Neuronal stem cell (in vitro differentiated cells): ENCODE measurements at regions not wholly inside any gene's neighbourhood (a gene's known extent, or its start where the extent isn't known, plus 50 kb on each side); places are given as distances from the start of the nearest gene placed in this dataset.

Experiments used
- DNase-seq: peaks from one replicate; pipeline ENCODE4 v3.0.0-alpha.2; 2013; ENCODE audit warnings: low spot score
- H2AFZ ChIP-seq: one replicate; pipeline ENCODE4 v1.6.1; 2013; ENCODE audit warnings: mild to moderate bottlenecking, low read length, inconsistent platforms
- H2AK5ac ChIP-seq: 2 replicates; pipeline ENCODE4 v1.6.1; 2013; ENCODE audit warnings: low read depth, mild to moderate bottlenecking, inconsistent platforms, low read length, moderate library complexity, mixed read lengths
- H2BK120ac ChIP-seq: 2 replicates; pipeline ENCODE4 v1.6.1; 2013; ENCODE audit warnings: low read depth, mild to moderate bottlenecking, inconsistent platforms, low read length, moderate library complexity, mixed read lengths
- H2BK12ac ChIP-seq: one replicate; pipeline ENCODE4 v1.6.1; 2013; ENCODE audit warnings: low read length, inconsistent platforms
- H2BK15ac ChIP-seq: 2 replicates; pipeline ENCODE4 v1.6.1; 2013; ENCODE audit warnings: mild to moderate bottlenecking, low read length, inconsistent platforms, mixed read lengths
- H2BK5ac ChIP-seq: one replicate; pipeline ENCODE4 v1.6.1; 2013; ENCODE audit warnings: inconsistent platforms, mild to moderate bottlenecking, low read length, moderate library complexity
- H3K14ac ChIP-seq: one replicate; pipeline ENCODE4 v1.6.1; 2013; ENCODE audit warnings: low read length, inconsistent platforms
- H3K18ac ChIP-seq: 2 replicates; pipeline ENCODE4 v1.6.1; 2013; ENCODE audit warnings: low read length, inconsistent platforms
- H3K23ac ChIP-seq: 2 replicates; pipeline ENCODE4 v1.6.1; 2013; ENCODE audit warnings: low read depth, mild to moderate bottlenecking, mixed read lengths, low read length, inconsistent platforms; ENCODE audit not compliant: poor library complexity
- H3K27ac ChIP-seq: replicated peaks from 3 replicates; pipeline ENCODE4 v1.5.1; 2013; ENCODE audit warnings: low read length, inconsistent platforms
- H3K27me3 ChIP-seq, 3 experiments: 2 replicates each; pipeline ENCODE4 v1.6.1; 2013; ENCODE audit warnings: low read length in 3 of 3, mild to moderate bottlenecking in 2 of 3, inconsistent platforms in 1 of 3, low read depth in 1 of 3, mixed read lengths in 1 of 3, moderate library complexity in 1 of 3; ENCODE audit not compliant: control insufficient read depth in 3 of 3, insufficient read depth in 3 of 3
- H3K36me3 ChIP-seq, 2 donors: replicated peaks in 1 of 2; 2 replicates each; pipeline ENCODE4 v1.6.1; 2013; ENCODE audit warnings: low read length in 2 of 2; ENCODE audit not compliant: control insufficient read depth in 2 of 2, insufficient read depth in 2 of 2
- H3K4ac ChIP-seq: 2 replicates; pipeline ENCODE4 v1.6.1; 2013; ENCODE audit warnings: inconsistent platforms, mild to moderate bottlenecking, low read length, moderate library complexity
- H3K4me1 ChIP-seq, 2 donors: 1 replicate in 1 of 2; 2 replicates in 1 of 2; pipeline ENCODE4 v1.6.1; 2013; ENCODE audit warnings: low read length in 2 of 2, low read depth in 1 of 2; ENCODE audit not compliant: control insufficient read depth in 2 of 2, insufficient read depth in 1 of 2
- H3K4me2 ChIP-seq: one replicate; pipeline ENCODE4 v1.6.1; 2013; ENCODE audit warnings: mild to moderate bottlenecking, low read length, inconsistent platforms; ENCODE audit not compliant: insufficient read depth, poor library complexity, severe bottlenecking
- H3K4me3 ChIP-seq, 2 donors: 2 replicates each; pipeline ENCODE4 v1.5.1; 2013; ENCODE audit warnings: low read length in 2 of 2, mild to moderate bottlenecking in 2 of 2, inconsistent platforms in 1 of 2, moderate library complexity in 1 of 2
- H3K79me1 ChIP-seq: one replicate; pipeline ENCODE4 v1.6.1; 2013; ENCODE audit warnings: low read depth, mild to moderate bottlenecking, inconsistent platforms, low read length, moderate library complexity
- H3K9ac ChIP-seq: one replicate; pipeline ENCODE4 v1.6.1; 2013; ENCODE audit warnings: mild to moderate bottlenecking, low read depth, low read length, inconsistent platforms; ENCODE audit not compliant: poor library complexity
- H3K9me3 ChIP-seq, 2 donors: replicated peaks in 1 of 2; 2 replicates each; pipeline versions ENCODE3 to v1.6.1; 2013; ENCODE audit warnings: low read length in 2 of 2, mild to moderate bottlenecking in 2 of 2, inconsistent platforms in 1 of 2, low read depth in 1 of 2, mixed read lengths in 1 of 2, moderate library complexity in 1 of 2; ENCODE audit not compliant: control insufficient read depth in 2 of 2, insufficient read depth in 1 of 2
- H4K8ac ChIP-seq: one replicate; pipeline ENCODE4 v1.6.1; 2013; ENCODE audit warnings: low read depth, mild to moderate bottlenecking, inconsistent platforms, low read length, moderate library complexity
- H4K91ac ChIP-seq: one replicate; pipeline ENCODE4 v1.6.1; 2013; ENCODE audit warnings: low read length, low read depth, mild to moderate bottlenecking, inconsistent platforms; ENCODE audit not compliant: poor library complexity
- WGBS, 2 donors: extraction: QIAGEN DNeasy Blood & Tissue Kit; methylation state at CpG; one replicate each; pipeline ENCODE4 v1.1.7; 2013; ENCODE audit warnings: missing lambda C conversion rate in 2 of 2, mixed read lengths in 1 of 2; ENCODE audit not compliant: insufficient read length in 2 of 2, insufficient replicate concordance in 1 of 2; ENCODE audit errors: extremely low coverage in 2 of 2; 5-methylcytosine and 5-hydroxymethylcytosine counted together

- no peak overlapping the region for H3K4me3 ChIP-seq
- H3K23ac ChIP-seq = no peak overlapping the region
- no peak overlapping the region for H2BK15ac ChIP-seq
- H3K4me1 ChIP-seq = peaks cover 0 to 2% of the 10 kb centered on the region in 2 donors
- H2BK120ac ChIP-seq = no peak overlapping the region
- no peak overlapping the region for H4K91ac ChIP-seq
- no peak for DNase-seq
- no peak overlapping the region for H3K27ac ChIP-seq
- H2BK12ac ChIP-seq = no peak overlapping the region
- no peak overlapping the region for H3K14ac ChIP-seq
- H2AFZ ChIP-seq = no peak overlapping the region
- H3K4ac ChIP-seq = no peak overlapping the region
- H3K9me3 ChIP-seq = no peaks in the 10 kb centered on the region
- no peaks in the 10 kb centered on the region for H3K79me1 ChIP-seq
- no peak overlapping the region for H3K4me2 ChIP-seq
- H4K8ac ChIP-seq = no peak overlapping the region
- no peak overlapping the region for H3K18ac ChIP-seq
- H3K27me3 ChIP-seq = no peaks in the 10 kb centered on the region
- no peak overlapping the region for H3K9ac ChIP-seq
- no peak overlapping the region for H2BK5ac ChIP-seq
- no peaks in the 10 kb centered on the region for H3K36me3 ChIP-seq
- no peak overlapping the region for H2AK5ac ChIP-seq
- WGBS, 2 donors = no CpG with 5 or more reads among the region's 2 CpGs
These were observed 144.1 kb downstream of the NOC3L start for GRCh38 chr10:94218493-94219183.

GRCh38 chr10:94219829-94220228 lies 142.9 kb downstream of the NOC3L start:
- H4K91ac ChIP-seq = no peak overlapping the region
- no peak overlapping the region for H2BK120ac ChIP-seq
- H4K8ac ChIP-seq = no peak overlapping the region
- no peak overlapping the region for H3K23ac ChIP-seq
- no peak overlapping the region for H3K27ac ChIP-seq
- no peaks in the 10 kb centered on the region for H3K79me1 ChIP-seq
- H3K9me3 ChIP-seq = no peaks in the 10 kb centered on the region
- H2AFZ ChIP-seq = no peak overlapping the region
- no peak overlapping the region for H3K14ac ChIP-seq
- no peak overlapping the region for H3K4ac ChIP-seq
- no peaks in the 10 kb centered on the region for H3K36me3 ChIP-seq
- H3K4me1 ChIP-seq = peaks cover 0 to 2% of the 10 kb centered on the region in 2 donors
- H2BK5ac ChIP-seq = no peak overlapping the region
- no peak overlapping the region for H2BK15ac ChIP-seq
- no peak overlapping the region for H2BK12ac ChIP-seq
- H3K18ac ChIP-seq = no peak overlapping the region
- H2AK5ac ChIP-seq = no peak overlapping the region
- H3K4me2 ChIP-seq = no peak overlapping the region
- H3K9ac ChIP-seq = no peak overlapping the region
- no peaks in the 10 kb centered on the region for H3K27me3 ChIP-seq
- no CpG with 5 or more reads among the region's 1 CpG for WGBS, 2 donors
- no peak for DNase-seq
- H3K4me3 ChIP-seq = no peak overlapping the region

- H3K18ac ChIP-seq = no peak overlapping the region
- H2BK5ac ChIP-seq = no peak overlapping the region
- no peaks in the 10 kb centered on the region for H3K79me1 ChIP-seq
- H2AFZ ChIP-seq = no peak overlapping the region
- H3K4me2 ChIP-seq = no peak overlapping the region
- no peak overlapping the region for H3K9ac ChIP-seq
- H2BK12ac ChIP-seq = no peak overlapping the region
- no peak overlapping the region for H3K23ac ChIP-seq
- no peak overlapping the region for H3K14ac ChIP-seq
- H3K9me3 ChIP-seq = no peaks in the 10 kb centered on the region
- H2BK120ac ChIP-seq = no peak overlapping the region
- H4K8ac ChIP-seq = no peak overlapping the region
- no peak overlapping the region for H2BK15ac ChIP-seq
- H3K4me1 ChIP-seq = peaks cover 0 to 2% of the 10 kb centered on the region in 2 donors
- no peaks in the 10 kb centered on the region for H3K27me3 ChIP-seq
- H2AK5ac ChIP-seq = no peak overlapping the region
- no peak overlapping the region for H3K4ac ChIP-seq
- no peaks in the 10 kb centered on the region for H3K36me3 ChIP-seq
- WGBS, 2 donors = no CpG with 5 or more reads among the region's 8 CpGs
- H3K4me3 ChIP-seq = no peak overlapping the region
- H3K27ac ChIP-seq = no peak overlapping the region
- no peak overlapping the region for H4K91ac ChIP-seq
- no peak for DNase-seq
These were observed 142.0 kb downstream of the NOC3L start for GRCh38 chr10:94220717-94221116.

GRCh38 chr10:94223702-94224370 lies 138.9 kb downstream of the NOC3L start:
- no peak overlapping the region for H3K27ac ChIP-seq
- no peak overlapping the region for H3K4me3 ChIP-seq
- no peak overlapping the region for H3K9ac ChIP-seq
- H3K27me3 ChIP-seq = no peaks in the 10 kb centered on the region
- no peak overlapping the region for H2AK5ac ChIP-seq
- no peaks in the 10 kb centered on the region for H3K9me3 ChIP-seq
- H4K91ac ChIP-seq = no peak overlapping the region
- no CpG with 5 or more reads among the region's 5 CpGs for WGBS, 2 donors
- no peak overlapping the region for H2BK15ac ChIP-seq
- H2BK12ac ChIP-seq = no peak overlapping the region
- H3K4me2 ChIP-seq = no peak overlapping the region
- H2BK5ac ChIP-seq = no peak overlapping the region
- no peak overlapping the region for H3K18ac ChIP-seq
- no peak overlapping the region for H3K14ac ChIP-seq
- H2AFZ ChIP-seq = no peak overlapping the region
- peaks cover 0 to 2% of the 10 kb centered on the region in 2 donors for H3K4me1 ChIP-seq
- H3K79me1 ChIP-seq = no peaks in the 10 kb centered on the region
- H2BK120ac ChIP-seq = no peak overlapping the region
- no peak overlapping the region for H3K23ac ChIP-seq
- H4K8ac ChIP-seq = no peak overlapping the region
- H3K36me3 ChIP-seq = no peaks in the 10 kb centered on the region
- H3K4ac ChIP-seq = no peak overlapping the region
- no peak for DNase-seq
